H1 (cell line): ENCODE measurements at regions not wholly inside any gene's neighbourhood (a gene's known extent, or its start where the extent isn't known, plus 50 kb on each side); places are given as distances from the start of the nearest gene placed in this dataset.
"Not testable (repeated sequence)": the region's sequence is repeated elsewhere in the genome, so short reads cannot be mapped to it uniquely, and the experiment has no call there.

Experiments used
- CTCF ChIA-PET: fragments of 300-600 bp; sonication (Branson Sonifier 250); formaldehyde crosslinking; loops from one replicate; lab custom pipeline; 2021; ENCODE audit not compliant: partially characterized antibody; lab: Charles Lee
- POLR2A ChIA-PET: fragments of 300-600 bp; sonication (Branson Sonifier 250); formaldehyde crosslinking; loops from one replicate; lab custom pipeline; 2021; ENCODE audit warnings: inconsistent platforms; ENCODE audit not compliant: partially characterized antibody; lab: Charles Lee
- DNase-seq, 2 experiments: peaks; one replicate each; pipeline versions ENCODE4 v3.0.0 to v3.0.0-alpha.2; 2010 to 2022; ENCODE audit warnings: low spot score in 2 of 2, low read depth in 1 of 2, mixed read lengths in 1 of 2
- FAIRE-seq: peaks from 2 replicates; lab custom pipeline; 2011; peaks lifted over from hg19 to GRCh38; lab: Jason Lieb, UNC
- H2AFZ ChIP-seq: 2 replicates; pipeline ENCODE4 v1.8.1; 2012; ENCODE audit warnings: low read length, inconsistent platforms
- H2AK5ac ChIP-seq: 2 replicates; pipeline ENCODE4 v1.6.1; 2013; ENCODE audit warnings: low read depth, low read length
- H2BK120ac ChIP-seq: replicated peaks from 2 replicates; pipeline ENCODE3; 2013; ENCODE audit warnings: low read depth, low read length, inconsistent platforms
- H2BK12ac ChIP-seq: 2 replicates; pipeline ENCODE4 v1.6.1; 2013; ENCODE audit warnings: low read depth, low read length
- H2BK15ac ChIP-seq: 2 replicates; pipeline ENCODE4 v1.6.1; 2013; ENCODE audit warnings: low read length
- H2BK20ac ChIP-seq: 2 replicates; pipeline ENCODE4 v1.6.1; 2013; ENCODE audit warnings: low read length
- H2BK5ac ChIP-seq: 2 replicates; pipeline ENCODE4 v1.6.1; 2013; ENCODE audit warnings: low read depth, low read length
- H3K14ac ChIP-seq: 2 replicates; pipeline ENCODE4 v1.6.1; 2013; ENCODE audit warnings: inconsistent platforms; ENCODE audit not compliant: insufficient read length
- H3K18ac ChIP-seq: 2 replicates; pipeline ENCODE4 v1.6.1; 2013; ENCODE audit warnings: low read length; ENCODE audit errors: extremely low read depth
- H3K23ac ChIP-seq: 2 replicates; pipeline ENCODE4 v1.6.1; 2013; ENCODE audit warnings: inconsistent platforms; ENCODE audit not compliant: insufficient read length
- H3K23me2 ChIP-seq: 2 replicates; pipeline ENCODE4 v1.6.1; 2013; ENCODE audit warnings: low read depth, low read length
- H3K27ac ChIP-seq: 2 replicates; pipeline ENCODE4 v1.6.1; 2011; ENCODE audit warnings: low read depth, low read length, inconsistent platforms
- H3K27me3 ChIP-seq, 4 experiments: replicated peaks in 1 of 4; 1 replicate in 1 of 4; 2 replicates in 3 of 4; pipeline versions ENCODE4 v1.6.1 to v1.8.1; 2011 to 2013; ENCODE audit warnings: low read length in 3 of 4, mild to moderate bottlenecking in 3 of 4, inconsistent platforms in 2 of 4, mixed read lengths in 2 of 4, moderate library complexity in 1 of 4; ENCODE audit not compliant: control insufficient read depth in 3 of 4, insufficient read depth in 3 of 4; ENCODE audit errors: extremely low read depth in 1 of 4
- H3K36me3 ChIP-seq, 4 experiments: 2 replicates each; pipeline versions ENCODE4 v1.6.1 to v1.8.1; 2011 to 2013; ENCODE audit warnings: mild to moderate bottlenecking in 4 of 4, low read length in 3 of 4, moderate library complexity in 2 of 4, control low read depth in 1 of 4, inconsistent platforms in 1 of 4; ENCODE audit not compliant: insufficient read depth in 4 of 4, control insufficient read depth in 2 of 4
- H3K4ac ChIP-seq: replicated peaks from 2 replicates; pipeline ENCODE3; 2013; ENCODE audit warnings: low read length, low read depth, mixed read lengths, inconsistent platforms; ENCODE audit not compliant: insufficient read length
- H3K4me1 ChIP-seq, 4 experiments: replicated peaks in 1 of 4; 1 replicate in 1 of 4; 2 replicates in 3 of 4; pipeline versions ENCODE4 v1.6.1 to v1.8.1; 2011 to 2013; ENCODE audit warnings: low read length in 3 of 4, inconsistent platforms in 2 of 4, mixed read lengths in 1 of 4; ENCODE audit not compliant: insufficient read depth in 4 of 4, control insufficient read depth in 3 of 4
- H3K4me2 ChIP-seq, 2 experiments: 2 replicates each; pipeline versions ENCODE4 v1.6.1 to v1.8.1; 2011 to 2013; ENCODE audit warnings: low read depth in 2 of 2, low read length in 2 of 2, control low read depth in 1 of 2, inconsistent platforms in 1 of 2, mild to moderate bottlenecking in 1 of 2; ENCODE audit not compliant: insufficient read depth in 1 of 2
- H3K4me3 ChIP-seq, 4 experiments: fragments of 200-600, 300-600 bp in 1 of 4; sonication (generic), shearing (Covaris generic), sonication (Bioruptor Twin) in 1 of 4; 2 replicates each; pipeline versions ENCODE4 v1.5.1 to v1.8.1; 2011 to 2016; ENCODE audit warnings: low read length in 4 of 4, low read depth in 3 of 4, control low read depth in 2 of 4, inconsistent platforms in 2 of 4, mild to moderate bottlenecking in 2 of 4, mixed read lengths in 1 of 4, moderate library complexity in 1 of 4; ENCODE audit not compliant: insufficient read depth in 2 of 4; ENCODE audit errors: extremely low read depth in 1 of 4
- H3K56ac ChIP-seq: replicated peaks from 2 replicates; pipeline ENCODE3; 2013; ENCODE audit warnings: low read depth, mild to moderate bottlenecking, mixed read lengths, low read length, inconsistent platforms; ENCODE audit not compliant: insufficient read length
- H3K79me1 ChIP-seq: 2 replicates; pipeline ENCODE4 v1.6.1; 2013; ENCODE audit warnings: low read depth, low read length, control low read depth
- H3K79me2 ChIP-seq, 2 experiments: 2 replicates each; pipeline versions ENCODE4 v1.6.1 to v1.8.1; 2012 to 2013; ENCODE audit warnings: low read length in 2 of 2, mild to moderate bottlenecking in 2 of 2, inconsistent platforms in 1 of 2; ENCODE audit not compliant: insufficient read depth in 2 of 2, control insufficient read depth in 1 of 2
- H3K9ac ChIP-seq, 4 experiments: replicated peaks in 1 of 4; 1 replicate in 1 of 4; 2 replicates in 3 of 4; pipeline versions ENCODE4 v1.6.1 to v1.8.1; 2011 to 2013; ENCODE audit warnings: low read depth in 3 of 4, low read length in 3 of 4, control low read depth in 2 of 4, mild to moderate bottlenecking in 2 of 4, moderate library complexity in 2 of 4, inconsistent platforms in 1 of 4; ENCODE audit errors: extremely low read depth in 1 of 4
- H3K9me3 ChIP-seq, 2 experiments: 2 replicates each; pipeline versions ENCODE4 v1.6.1 to v1.8.1; 2012 to 2013; ENCODE audit warnings: mild to moderate bottlenecking in 2 of 2, moderate library complexity in 2 of 2, control low read depth in 1 of 2, inconsistent platforms in 1 of 2, low read depth in 1 of 2, low read length in 1 of 2, mixed read lengths in 1 of 2; ENCODE audit not compliant: insufficient read depth in 2 of 2
- H4K20me1 ChIP-seq, 2 experiments: replicated peaks in 1 of 2; 2 replicates each; pipeline versions ENCODE3 to v1.8.1; 2011 to 2013; ENCODE audit warnings: inconsistent platforms in 2 of 2, low read length in 2 of 2, mild to moderate bottlenecking in 1 of 2; ENCODE audit not compliant: insufficient read depth in 2 of 2, control insufficient read depth in 1 of 2
- H4K5ac ChIP-seq: 2 replicates; pipeline ENCODE4 v1.6.1; 2013; ENCODE audit warnings: low read length, low read depth, mixed read lengths, inconsistent platforms; ENCODE audit not compliant: insufficient read length
- H4K8ac ChIP-seq: 2 replicates; pipeline ENCODE4 v1.8.0; 2013; ENCODE audit warnings: mild to moderate bottlenecking, moderate library complexity, low read length, inconsistent platforms; ENCODE audit not compliant: insufficient read depth; ENCODE audit errors: extremely low read depth
- H4K91ac ChIP-seq: replicated peaks from 2 replicates; pipeline ENCODE3; 2013; ENCODE audit warnings: low read length, mixed read lengths, inconsistent platforms; ENCODE audit not compliant: insufficient read length
- WGBS, 2 experiments: shearing (Covaris generic) in 1 of 2; methylation state at CpG; one replicate each; pipeline versions ENCODE4 v1.1.6 to v1.1.7; 2013 to 2015; ENCODE audit warnings: low lambda C conversion rate in 2 of 2, mixed read lengths in 2 of 2, inconsistent platforms in 1 of 2, low coverage in 1 of 2, missing lambda C conversion rate in 1 of 2; ENCODE audit not compliant: insufficient replicate concordance in 2 of 2, insufficient coverage in 1 of 2, insufficient read length in 1 of 2; ENCODE audit errors: extremely low coverage in 1 of 2, missing lambda C conversion rate in 1 of 2; 5-methylcytosine and 5-hydroxymethylcytosine counted together

DNA sequence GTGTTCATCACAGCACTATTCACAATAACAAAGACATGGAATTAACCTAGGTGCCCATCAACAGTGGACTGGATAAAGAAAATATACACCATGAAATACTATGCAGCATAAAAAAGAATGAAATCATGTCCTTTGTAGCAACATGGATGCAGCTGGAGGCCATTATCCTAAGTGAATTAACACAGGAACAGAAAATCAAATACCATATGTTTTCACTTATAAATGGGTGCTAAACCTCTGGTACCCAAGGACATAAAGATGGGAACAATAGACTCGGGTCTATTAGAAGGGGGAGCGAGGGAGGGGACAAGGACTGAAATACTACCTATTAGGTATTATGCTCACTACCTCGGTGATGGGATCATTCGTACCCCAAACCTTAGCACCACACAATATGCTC, 66.4 kb upstream of the PTPN13 start:
- H3K79me1 ChIP-seq, H2BK5ac ChIP-seq, H2BK12ac ChIP-seq, H3K9ac ChIP-seq, H3K23ac ChIP-seq, FAIRE-seq, H3K4ac ChIP-seq, H3K14ac ChIP-seq, H3K56ac ChIP-seq, H4K5ac ChIP-seq, H3K9me3 ChIP-seq, H4K8ac ChIP-seq, H4K20me1 ChIP-seq, CTCF ChIA-PET, H3K27ac ChIP-seq, H2AFZ ChIP-seq, H2BK15ac ChIP-seq, H4K91ac ChIP-seq, H3K27me3 ChIP-seq, H2BK120ac ChIP-seq, H3K23me2 ChIP-seq, H3K4me1 ChIP-seq, DNase-seq, H3K36me3 ChIP-seq, H3K79me2 ChIP-seq, H2AK5ac ChIP-seq, H3K4me3 ChIP-seq, H2BK20ac ChIP-seq, H3K4me2 ChIP-seq, H3K18ac ChIP-seq: not testable (repeated sequence)
- 91% methylated on average over 4 of the region's 4 CpGs; no CpG with 5 or more reads in 1 of the 2 experiments for WGBS, 2 experiments
- POLR2A ChIA-PET: interaction anchor here (0.6 kb wide), 1 partner anchor 983 kb away, joined by 3 read pairs; no protein-coding TSS in a partner anchor
